ENCODE measurements at regions not wholly inside any gene's neighbourhood (a gene's known extent, or its start where the extent isn't known, plus 50 kb on each side); places are given as distances from the start of the nearest gene placed in this dataset.

GRCh38 chr2:196224756-196225155 is 53.4 kb upstream of the STK17B start:
- no peak for DNase-seq

- DNase-seq, result no peak
These were observed 53.8 kb upstream of the STK17B start for GRCh38 chr2:196225213-196225612.

DNA sequence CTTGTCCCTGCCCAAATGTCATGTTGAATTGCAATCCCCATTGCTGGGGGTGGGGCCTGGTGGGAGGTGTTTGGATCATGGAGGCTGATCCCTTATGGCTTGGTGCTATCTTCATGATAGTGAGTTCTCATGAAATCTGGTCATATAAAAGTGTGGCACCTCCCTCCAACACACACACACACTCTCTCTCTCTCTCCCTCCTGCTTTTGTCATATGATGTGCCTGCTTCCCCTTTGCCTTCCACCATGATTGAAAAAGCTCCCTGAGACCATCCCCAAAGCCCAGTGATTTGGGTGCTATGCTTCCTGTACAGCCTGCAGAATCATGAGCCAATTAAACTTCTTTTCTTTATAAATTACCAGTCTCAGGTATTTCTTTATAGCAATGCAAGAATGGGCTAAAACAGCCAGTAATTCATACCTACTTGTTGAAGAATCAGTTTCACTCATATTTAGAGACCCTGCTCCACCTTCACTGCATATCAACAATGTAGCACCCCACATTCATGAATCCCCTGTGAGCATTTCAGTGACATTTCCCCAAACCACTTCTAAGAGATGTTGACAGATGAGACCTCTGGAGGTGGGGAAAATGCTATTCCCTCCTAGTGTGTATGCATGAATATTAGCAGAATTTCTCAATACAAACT is 54.8 kb upstream of the STK17B start:
- no peak for DNase-seq

DNA sequence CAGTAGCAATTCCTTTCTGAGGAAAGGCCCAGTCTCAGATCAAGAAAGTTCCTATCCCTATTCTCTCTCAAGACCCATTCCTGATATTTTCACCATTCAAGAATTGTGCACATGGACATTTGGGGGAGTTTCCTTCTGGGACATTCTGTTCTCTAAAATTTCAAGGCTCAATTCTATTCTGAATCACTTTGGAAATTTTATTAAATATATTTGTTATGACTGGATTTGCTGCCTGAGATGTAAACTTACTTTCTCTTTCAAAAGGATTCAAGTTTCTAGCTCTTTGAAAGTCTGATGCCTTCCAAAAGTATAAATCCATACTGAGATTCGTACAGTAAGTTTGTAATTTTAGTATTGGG is 55.3 kb upstream of the STK17B start:
- no peak for DNase-seq

DNA sequence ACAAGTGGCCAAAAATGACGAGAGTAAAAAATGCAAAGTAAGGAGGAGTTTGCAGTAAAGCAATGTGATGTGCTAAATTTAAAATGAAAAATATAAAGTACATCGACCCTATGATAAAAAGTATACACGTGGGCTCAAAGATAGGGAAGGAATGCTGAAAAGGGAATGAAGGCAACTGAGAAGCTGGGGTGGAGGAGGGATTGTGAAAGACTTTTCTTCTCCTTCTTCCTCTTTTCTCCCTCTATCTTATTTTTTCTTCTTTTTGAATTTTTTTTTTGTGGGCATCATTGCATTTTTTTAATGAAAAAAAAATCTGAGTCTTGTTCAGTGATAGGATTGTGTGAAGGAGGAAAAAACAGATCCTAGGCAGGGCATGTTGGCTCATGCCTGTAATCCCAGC is 57.6 kb upstream of the STK17B start:
- no peak for DNase-seq

DNA sequence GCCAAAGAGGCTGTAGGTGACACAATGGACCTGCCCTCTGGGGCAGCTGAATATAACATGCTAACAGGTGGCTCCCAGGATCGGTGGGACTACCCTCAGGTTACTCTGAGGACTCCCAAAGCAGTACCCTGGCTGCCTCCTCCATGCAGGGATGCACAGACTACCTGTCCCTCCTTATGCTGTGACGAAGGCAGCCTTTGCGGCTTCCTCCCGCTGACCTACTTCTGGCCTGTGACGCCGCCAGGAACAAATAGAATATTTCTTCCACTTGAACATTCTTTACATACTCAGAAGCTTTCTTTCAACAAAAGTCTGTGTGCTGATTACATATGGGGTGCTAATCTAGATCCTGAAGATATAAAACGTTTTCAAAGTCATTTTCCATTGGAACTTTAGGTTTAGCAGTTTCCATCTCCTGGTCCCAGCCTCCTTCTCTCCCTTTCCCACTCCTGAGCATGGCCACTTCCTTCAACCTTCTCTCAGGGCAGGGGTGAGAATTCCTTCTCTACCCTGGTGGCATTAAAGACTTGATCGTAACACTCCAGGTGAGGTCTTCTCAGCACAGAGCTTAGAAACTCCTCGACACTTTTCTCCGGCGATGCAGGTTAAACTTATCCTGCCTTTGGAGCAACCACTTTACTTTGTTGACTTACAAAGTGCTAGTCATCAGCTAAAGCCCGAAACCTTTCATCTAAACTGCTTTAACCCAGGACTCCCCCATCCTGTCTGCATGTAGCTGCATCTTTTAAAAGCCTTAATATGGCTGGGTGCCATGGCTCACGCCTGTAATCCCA is 58.9 kb upstream of the STK17B start:
- no peak for DNase-seq

- no peak for DNase-seq
These were observed 61.8 kb upstream of the STK17B start for GRCh38 chr2:196233021-196233804.

DNA sequence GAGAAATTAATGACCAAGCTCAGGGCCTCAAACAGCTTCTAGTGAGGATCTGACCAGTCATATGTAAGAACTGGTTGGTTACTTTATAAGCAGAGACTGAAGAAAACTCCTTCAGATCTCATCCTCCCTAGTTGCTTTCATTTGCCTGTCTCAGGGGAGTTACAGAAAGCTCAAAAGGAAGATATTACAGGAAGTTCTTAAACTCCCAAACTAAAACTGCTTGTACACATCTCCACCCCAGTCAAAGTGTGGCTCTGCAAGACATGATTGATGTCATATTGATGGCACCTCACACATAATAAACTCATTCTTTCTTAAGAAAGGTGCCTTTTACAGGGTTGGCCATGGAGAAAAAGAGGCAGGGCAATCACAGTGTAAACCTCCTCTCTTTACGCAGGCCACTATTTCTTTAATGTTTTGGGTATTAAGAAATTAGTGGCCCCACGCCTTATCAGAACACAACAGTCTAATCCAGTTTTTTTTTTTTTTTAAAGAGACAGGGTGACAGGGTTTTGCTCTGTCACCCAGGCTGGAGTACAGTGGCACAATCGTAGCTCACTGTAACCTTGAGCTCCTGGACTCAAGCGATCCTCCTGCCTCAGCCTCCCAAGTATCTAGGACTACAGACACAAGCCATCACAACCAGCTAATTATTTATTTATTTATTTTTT is 62.6 kb upstream of the STK17B start:
- no peak for DNase-seq

DNA sequence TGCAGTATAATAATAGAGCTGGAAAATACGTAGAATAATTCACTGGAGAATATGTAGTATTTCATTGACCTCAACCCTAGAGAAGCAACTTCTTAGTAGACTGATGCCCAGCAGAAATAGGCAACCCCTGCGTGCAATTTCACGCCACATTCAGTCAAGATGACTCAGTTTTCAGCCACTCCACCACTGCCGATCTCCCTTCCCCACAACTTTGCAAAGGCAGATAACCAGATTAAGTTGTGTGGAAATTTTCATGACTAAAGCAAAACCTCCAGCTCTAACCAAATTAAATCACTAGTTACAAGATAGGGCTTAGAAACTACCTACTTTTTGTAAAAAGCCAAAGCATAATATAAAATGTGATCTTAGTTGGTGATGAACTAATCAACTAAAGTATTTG is 63.3 kb upstream of the STK17B start:
- DNase-seq, result no peak

DNA sequence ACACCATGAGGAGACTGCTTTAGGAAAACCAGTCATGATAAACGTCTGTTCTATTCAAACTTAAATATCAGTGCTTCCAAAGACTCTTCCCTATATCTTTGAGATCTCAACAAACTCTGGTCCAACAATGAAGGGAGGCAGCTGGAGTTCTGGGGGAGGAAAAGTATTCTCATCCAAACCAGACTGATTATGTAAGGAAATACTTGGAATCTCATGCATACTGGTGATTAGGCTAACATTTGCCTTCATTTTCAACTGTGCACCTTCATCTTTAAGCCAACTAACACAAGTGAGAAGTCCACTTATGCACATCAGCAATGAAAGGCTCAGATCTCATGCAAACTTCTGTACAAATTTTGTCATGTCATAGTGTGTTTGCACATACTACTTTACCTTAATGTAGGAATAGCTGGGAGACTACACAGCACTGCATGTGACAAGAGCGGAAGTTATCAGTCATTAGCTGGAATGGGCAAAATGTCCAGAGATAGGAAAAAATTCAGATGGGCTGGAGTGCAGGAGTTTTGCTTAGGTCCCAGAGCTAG is 67.5 kb upstream of the STK17B start:
- no peak for DNase-seq

- no peak for DNase-seq
These were observed 68.5 kb upstream of the STK17B start for GRCh38 chr2:196239622-196240587.

DNA sequence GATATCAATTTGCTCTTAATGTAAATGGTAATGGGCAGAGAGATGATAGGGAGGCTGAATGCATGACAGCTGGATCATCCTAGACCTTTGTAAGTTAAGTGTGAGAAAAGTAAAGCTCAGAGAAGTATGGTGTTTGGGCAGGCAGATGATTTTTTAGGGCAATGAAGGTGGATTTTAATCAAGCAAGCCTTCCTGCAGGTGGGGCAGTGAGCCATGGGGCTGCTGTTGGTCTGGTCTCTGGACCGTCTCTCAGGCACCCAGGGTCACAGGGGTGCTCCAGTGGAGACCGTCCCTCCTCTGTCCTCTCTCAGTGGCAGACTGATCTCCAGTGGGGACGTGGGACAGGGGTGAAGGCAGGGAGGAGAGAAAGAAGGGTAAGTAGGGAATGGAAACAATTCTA is 69.8 kb upstream of the STK17B start:
- DNase-seq, result no peak

DNA sequence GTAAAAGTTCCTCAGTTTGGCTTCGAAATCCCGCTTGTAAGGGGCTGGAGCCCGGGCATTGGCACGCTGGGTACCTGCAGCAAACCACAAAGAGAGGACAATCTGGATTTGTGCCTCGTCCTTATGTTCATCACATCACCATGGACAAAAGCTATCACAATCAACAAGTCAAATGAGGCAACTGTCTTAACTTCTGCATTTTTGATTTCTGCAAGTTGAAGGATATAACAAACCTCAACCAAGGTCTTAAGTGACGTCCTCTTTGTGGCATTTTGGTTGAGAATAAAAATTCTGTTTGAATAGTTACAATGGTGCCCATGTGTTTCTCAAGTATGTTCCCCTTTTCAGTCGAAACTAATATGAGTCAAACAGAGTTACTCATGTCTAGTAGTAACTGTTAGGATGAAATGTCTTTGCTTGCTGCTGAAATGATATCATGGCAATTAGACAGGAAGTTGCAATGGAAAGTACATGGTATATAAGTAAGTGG is 70.8 kb upstream of the STK17B start:
- DNase-seq, result no peak

DNA sequence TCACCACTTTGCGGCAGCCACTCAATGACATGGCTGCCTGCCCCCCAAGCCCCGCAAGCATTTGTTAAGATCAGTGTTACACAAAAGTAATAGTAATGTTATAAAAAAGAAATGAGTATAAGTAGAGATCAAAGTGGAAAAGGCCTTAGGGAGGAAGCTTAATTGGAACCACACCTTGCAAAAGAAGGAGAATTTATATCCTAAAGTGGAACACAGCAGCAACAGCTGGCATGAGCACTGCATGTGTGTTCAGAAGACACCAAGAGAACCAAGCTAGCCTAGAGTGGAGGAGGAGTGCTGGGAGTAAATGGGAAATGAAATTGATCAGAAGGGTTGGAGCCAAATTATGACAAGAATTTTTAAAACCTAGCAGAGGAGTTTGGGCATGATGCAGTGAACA is 73.1 kb upstream of the STK17B start:
- no peak for DNase-seq

DNA sequence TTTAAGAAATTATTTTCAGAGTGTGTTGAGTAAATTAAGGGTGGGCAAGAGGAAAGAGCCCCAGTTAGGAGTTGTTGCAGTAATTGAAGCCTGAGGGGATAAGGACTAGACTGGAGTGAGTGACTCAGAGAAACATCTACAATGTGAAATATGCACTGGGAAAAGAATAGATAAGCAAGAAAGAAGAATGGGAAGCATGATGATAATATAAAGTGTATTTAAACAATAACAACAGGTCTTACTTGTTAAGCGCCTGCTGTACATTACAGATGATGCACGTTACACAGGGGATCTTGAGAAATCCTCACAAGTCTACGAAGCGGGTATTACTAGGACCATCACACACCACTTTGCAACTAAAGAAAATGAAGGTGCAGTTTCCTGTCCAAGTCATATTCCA is 73.6 kb upstream of the STK17B start:
- DNase-seq, result no peak

DNA sequence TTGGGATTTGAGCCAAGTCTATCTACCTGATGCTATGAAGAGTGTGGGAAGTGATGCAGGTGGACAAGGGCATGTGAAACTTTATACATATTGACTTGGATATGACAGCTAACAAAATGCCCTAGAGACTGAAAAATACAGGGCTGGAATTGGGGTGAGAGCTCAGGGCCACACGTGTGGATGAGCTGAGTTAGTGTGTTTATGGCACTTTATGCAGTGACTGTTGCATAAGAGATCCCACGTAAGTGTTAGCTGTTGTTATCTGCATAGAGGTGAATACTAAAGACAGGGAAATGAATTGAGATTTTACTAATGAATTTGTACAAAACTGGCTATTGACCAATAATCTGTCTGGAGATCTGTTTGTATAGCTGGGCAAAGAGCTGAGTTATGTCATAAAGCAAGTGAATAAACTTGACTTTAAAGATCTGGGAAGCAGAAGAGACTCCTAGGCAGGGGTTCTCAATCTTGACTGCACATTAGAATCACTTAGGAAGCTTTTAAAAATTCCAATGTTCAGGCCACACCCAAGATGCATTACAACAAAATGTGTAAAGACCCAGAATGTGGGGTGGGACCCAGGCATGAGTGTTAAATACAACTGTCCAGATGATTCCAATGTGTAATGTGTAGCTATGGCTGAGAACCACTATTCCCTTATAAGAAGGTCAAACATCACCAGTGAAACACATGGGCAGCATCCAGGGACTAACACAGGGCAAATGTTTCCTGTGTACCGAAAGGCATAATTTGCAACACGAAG is 74.2 kb upstream of the STK17B start:
- no peak for DNase-seq

DNA sequence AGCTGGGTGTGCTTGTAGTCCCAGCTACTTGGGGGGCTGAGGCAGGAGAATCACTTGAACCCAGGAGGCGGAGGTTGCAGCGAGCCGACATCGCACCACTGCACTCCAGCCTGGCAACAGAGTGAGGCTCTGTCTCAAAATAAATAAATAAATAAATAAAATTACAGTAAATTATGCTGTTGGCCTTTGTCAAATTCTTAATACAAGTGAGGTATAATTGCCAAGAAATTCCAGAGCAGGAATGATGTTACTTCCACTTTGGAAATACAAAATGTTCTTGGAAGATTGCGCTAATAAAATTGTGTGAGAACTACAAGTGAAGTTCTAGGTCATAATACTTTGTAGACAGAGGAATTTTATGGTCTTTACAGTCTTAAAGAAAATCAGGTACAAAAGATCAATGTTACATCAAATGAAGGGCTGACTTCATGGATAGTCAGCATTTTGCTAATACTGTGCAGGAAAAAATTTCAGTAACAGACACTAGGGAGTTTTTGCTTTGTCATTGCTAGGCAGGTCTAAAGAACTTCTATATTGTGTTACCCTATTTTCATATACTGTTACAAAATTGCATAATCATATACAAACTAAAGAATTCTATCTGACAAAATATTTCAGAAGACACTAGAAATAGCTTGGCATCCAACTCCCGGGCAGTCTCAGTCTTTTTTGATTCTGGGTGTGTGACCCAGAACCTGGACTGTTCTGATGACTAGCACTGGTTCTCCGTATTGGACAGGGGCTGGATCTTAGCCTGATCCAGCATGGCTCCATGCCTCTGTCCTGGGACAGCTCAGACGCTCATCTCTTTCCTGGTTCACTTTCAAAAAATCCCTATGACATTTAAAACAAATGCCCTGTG is 76.0 kb upstream of the STK17B start:
- DNase-seq, result no peak

DNA sequence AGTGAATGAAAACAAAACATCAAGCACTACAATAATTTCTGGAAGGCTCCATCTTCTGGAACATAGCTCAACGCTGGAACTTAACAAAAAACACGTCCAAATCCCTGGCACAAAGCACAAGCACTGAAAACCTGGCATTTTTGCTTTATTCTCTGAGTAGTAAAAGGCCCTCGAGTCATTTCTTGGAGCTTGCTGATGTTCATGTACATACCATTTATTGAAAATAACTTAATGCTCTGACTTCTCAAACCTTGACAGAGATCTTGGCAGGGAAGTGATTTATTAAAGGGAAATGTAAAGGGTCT is 76.5 kb upstream of the STK17B start:
- DNase-seq, result no peak

- DNase-seq, result no peak
These were observed 77.2 kb upstream of the STK17B start for GRCh38 chr2:196248467-196249094.

DNA sequence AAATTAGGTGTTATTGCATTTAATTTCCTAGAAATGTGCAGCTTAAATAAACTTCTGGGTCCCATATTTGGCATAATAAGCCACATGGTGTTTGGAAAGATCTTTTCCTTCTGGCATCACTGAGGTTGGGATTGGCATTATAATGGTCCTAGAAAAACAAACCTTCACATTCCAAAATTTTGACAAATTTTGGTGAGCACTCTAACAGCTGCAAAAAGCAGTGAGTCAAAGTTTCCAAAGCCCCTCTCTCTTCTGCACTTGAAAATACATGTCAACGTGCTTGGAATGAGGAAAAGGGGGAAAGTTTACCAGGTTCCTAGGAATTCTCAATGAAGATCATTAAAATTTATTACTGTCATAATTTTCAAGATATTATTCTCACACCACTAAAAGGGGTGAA is 77.8 kb upstream of the STK17B start:
- DNase-seq, result no peak

Data from retina (tissue), 1 donor.